ENCODE measurements at regions not wholly inside any gene's neighbourhood (a gene's known extent, or its start where the extent isn't known, plus 50 kb on each side); places are given as distances from the start of the nearest gene placed in this dataset.

GRCh38 chr2:175687465-175687864 is 314.6 kb downstream of the LNPK start:
- TF ChIP-seq, protein P1, sequence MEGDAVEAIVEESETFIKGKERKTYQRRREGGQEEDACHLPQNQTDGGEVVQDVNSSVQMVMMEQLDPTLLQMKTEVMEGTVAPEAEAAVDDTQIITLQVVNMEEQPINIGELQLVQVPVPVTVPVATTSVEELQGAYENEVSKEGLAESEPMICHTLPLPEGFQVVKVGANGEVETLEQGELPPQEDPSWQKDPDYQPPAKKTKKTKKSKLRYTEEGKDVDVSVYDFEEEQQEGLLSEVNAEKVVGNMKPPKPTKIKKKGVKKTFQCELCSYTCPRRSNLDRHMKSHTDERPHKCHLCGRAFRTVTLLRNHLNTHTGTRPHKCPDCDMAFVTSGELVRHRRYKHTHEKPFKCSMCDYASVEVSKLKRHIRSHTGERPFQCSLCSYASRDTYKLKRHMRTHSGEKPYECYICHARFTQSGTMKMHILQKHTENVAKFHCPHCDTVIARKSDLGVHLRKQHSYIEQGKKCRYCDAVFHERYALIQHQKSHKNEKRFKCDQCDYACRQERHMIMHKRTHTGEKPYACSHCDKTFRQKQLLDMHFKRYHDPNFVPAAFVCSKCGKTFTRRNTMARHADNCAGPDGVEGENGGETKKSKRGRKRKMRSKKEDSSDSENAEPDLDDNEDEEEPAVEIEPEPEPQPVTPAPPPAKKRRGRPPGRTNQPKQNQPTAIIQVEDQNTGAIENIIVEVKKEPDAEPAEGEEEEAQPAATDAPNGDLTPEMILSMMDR (IDR thresholded peaks at IDR 0.05; ENCODE audit: insufficient read depth, low read depth, low read length): no peak
- no peak for TF ChIP-seq EZH2 (IDR thresholded peaks at IDR 0.05; ENCODE audit: insufficient read depth, low read length)
